Endodermal cell (in vitro differentiated cells): ENCODE measurements at regions not wholly inside any gene's neighbourhood (a gene's known extent, or its start where the extent isn't known, plus 50 kb on each side); places are given as distances from the start of the nearest gene placed in this dataset.

Source experiments
- DNase-seq: peaks from one replicate; pipeline ENCODE4 v3.0.0-alpha.2; 2017
- H3K27ac ChIP-seq: 2 replicates; pipeline ENCODE4 v1.5.1; 2013; ENCODE audit warnings: mild to moderate bottlenecking, low read depth, low read length, moderate library complexity
- H3K27me3 ChIP-seq: 2 replicates; pipeline ENCODE4 v1.6.1; 2013; ENCODE audit warnings: mild to moderate bottlenecking, low read length, moderate library complexity; ENCODE audit not compliant: insufficient read depth, control insufficient read depth, poor library complexity, severe bottlenecking
- H3K36me3 ChIP-seq: 2 replicates; pipeline ENCODE4 v1.7.0; 2013; ENCODE audit warnings: mild to moderate bottlenecking, low read length, moderate library complexity; ENCODE audit not compliant: control insufficient read depth, insufficient read depth
- H3K4me1 ChIP-seq: one replicate; pipeline ENCODE4 v1.7.0; 2013; ENCODE audit warnings: low read length; ENCODE audit not compliant: control insufficient read depth, insufficient read depth
- H3K4me3 ChIP-seq: 2 replicates; pipeline ENCODE4 v1.5.1; 2013; ENCODE audit warnings: mild to moderate bottlenecking, low read length, moderate library complexity
- H3K9ac ChIP-seq: 2 replicates; pipeline ENCODE4 v1.6.1; 2013; ENCODE audit warnings: mild to moderate bottlenecking, low read length, moderate library complexity; ENCODE audit not compliant: poor library complexity, severe bottlenecking; ENCODE audit errors: extremely low read depth
- H3K9me3 ChIP-seq: 2 replicates; pipeline ENCODE4 v1.6.1; 2013; ENCODE audit warnings: mild to moderate bottlenecking, low read length, moderate library complexity; ENCODE audit not compliant: control insufficient read depth
- H3K27ac Mint-ChIP-seq: 2 replicates; pipeline ENCODE4 v1.8.0; 2020; ENCODE audit warnings: mixed read lengths
- H3K27me3 Mint-ChIP-seq: 2 replicates; pipeline ENCODE4 v1.8.0; 2021; ENCODE audit warnings: mild to moderate bottlenecking, mixed read lengths; ENCODE audit not compliant: insufficient read depth
- H3K36me3 Mint-ChIP-seq: 2 replicates; pipeline ENCODE4 v1.8.0; 2020; ENCODE audit warnings: low read depth, mixed read lengths
- H3K4me1 Mint-ChIP-seq: 2 replicates; pipeline ENCODE4 v1.8.0; 2020; ENCODE audit warnings: mixed read lengths
- H3K4me3 Mint-ChIP-seq: 2 replicates; pipeline ENCODE4 v1.8.0; 2020; ENCODE audit warnings: mild to moderate bottlenecking, moderate library complexity, mixed read lengths
- H3K9me3 Mint-ChIP-seq: 2 replicates; pipeline ENCODE4 v1.8.0; 2020; ENCODE audit warnings: mild to moderate bottlenecking, mixed read lengths
- WGBS, 2 experiments: methylation state at CpG; one replicate each; pipeline versions ENCODE4 v1.1.5 to v1.1.7; 2013; ENCODE audit warnings: missing lambda C conversion rate in 2 of 2, mixed read lengths in 1 of 2; ENCODE audit not compliant: insufficient coverage in 1 of 2, insufficient read length in 1 of 2; 5-methylcytosine and 5-hydroxymethylcytosine counted together
- TF ChIP-seq, protein P1 (sequence below): fragments of 200-600 bp; sonication (generic); conservative IDR thresholded peaks from 2 replicates; pipeline ENCODE4 v1.5.0; 2021; ENCODE audit warnings: antibody characterized with exemption, mild to moderate bottlenecking

- Histone ChIP-seq H3K27ac (no peak overlapping the region), H3K27me3 (peaks cover 11% of the 10 kb centered on the region), H3K4me1 (no peaks in the 10 kb centered on the region), H3K9me3 (peaks cover 7% of the 10 kb centered on the region), H3K36me3 (no peaks in the 10 kb centered on the region), H3K9ac (no peak overlapping the region), H3K4me3 (no peak overlapping the region)
- Mint-ChIP-seq H3K4me3 (no peak overlapping the region), H3K36me3 (no peaks in the 10 kb centered on the region), H3K27ac (no peak overlapping the region), H3K27me3 (peaks cover 9% of the 10 kb centered on the region), H3K4me1 (no peaks in the 10 kb centered on the region), H3K9me3 (peaks cover 16% of the 10 kb centered on the region)
- no peak for DNase-seq
- TF ChIP-seq, protein P1, sequence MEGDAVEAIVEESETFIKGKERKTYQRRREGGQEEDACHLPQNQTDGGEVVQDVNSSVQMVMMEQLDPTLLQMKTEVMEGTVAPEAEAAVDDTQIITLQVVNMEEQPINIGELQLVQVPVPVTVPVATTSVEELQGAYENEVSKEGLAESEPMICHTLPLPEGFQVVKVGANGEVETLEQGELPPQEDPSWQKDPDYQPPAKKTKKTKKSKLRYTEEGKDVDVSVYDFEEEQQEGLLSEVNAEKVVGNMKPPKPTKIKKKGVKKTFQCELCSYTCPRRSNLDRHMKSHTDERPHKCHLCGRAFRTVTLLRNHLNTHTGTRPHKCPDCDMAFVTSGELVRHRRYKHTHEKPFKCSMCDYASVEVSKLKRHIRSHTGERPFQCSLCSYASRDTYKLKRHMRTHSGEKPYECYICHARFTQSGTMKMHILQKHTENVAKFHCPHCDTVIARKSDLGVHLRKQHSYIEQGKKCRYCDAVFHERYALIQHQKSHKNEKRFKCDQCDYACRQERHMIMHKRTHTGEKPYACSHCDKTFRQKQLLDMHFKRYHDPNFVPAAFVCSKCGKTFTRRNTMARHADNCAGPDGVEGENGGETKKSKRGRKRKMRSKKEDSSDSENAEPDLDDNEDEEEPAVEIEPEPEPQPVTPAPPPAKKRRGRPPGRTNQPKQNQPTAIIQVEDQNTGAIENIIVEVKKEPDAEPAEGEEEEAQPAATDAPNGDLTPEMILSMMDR = no peak
- 83 to 85% methylated on average over 3 to 4 of the region's 4 CpGs for WGBS, 2 experiments
Observed at GRCh38 chr14:51787352-51787751, 73.1 kb upstream of the GNG2 start.

DNA sequence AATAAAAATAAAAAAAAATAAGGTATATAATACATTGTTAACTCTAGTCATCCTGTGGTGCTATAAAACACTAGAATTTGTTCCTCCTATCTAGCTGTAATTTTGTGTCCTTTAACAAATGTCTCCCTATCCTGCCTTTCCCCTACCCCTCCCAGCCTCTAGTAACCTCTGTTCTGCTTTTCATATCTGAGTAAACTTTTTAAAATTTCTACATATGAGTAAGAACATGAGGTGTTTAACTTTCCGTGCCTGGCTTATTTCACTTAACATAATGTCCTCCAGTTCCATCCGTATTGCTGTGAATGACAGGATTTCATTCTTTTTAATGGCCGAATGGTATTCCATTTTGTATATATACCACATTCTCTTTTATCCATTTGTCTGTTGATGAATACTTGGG lies 71.3 kb upstream of the GNG2 start:
- no peaks in the 10 kb centered on the region for H3K4me1 Mint-ChIP-seq
- H3K36me3 Mint-ChIP-seq = no peaks in the 10 kb centered on the region
- DNase-seq = no peak
- TF ChIP-seq, protein P1 = no peak
- no peaks in the 10 kb centered on the region for H3K36me3 ChIP-seq
- no peak overlapping the region for H3K4me3 Mint-ChIP-seq
- H3K9ac ChIP-seq = no peak overlapping the region
- no peaks in the 10 kb centered on the region for H3K4me1 ChIP-seq
- peaks cover 4% of the 10 kb centered on the region for H3K27me3 ChIP-seq
- 100% methylated on average over 3 of the region's 3 CpGs; no CpG with 5 or more reads in 1 of the 2 experiments for WGBS, 2 experiments
- no peak overlapping the region for H3K27ac Mint-ChIP-seq
- H3K27ac ChIP-seq = no peak overlapping the region
- H3K9me3 Mint-ChIP-seq = peaks cover 16% of the 10 kb centered on the region
- no peak overlapping the region for H3K4me3 ChIP-seq
- peaks cover 9% of the 10 kb centered on the region for H3K27me3 Mint-ChIP-seq
- H3K9me3 ChIP-seq = peaks cover 7% of the 10 kb centered on the region

DNA sequence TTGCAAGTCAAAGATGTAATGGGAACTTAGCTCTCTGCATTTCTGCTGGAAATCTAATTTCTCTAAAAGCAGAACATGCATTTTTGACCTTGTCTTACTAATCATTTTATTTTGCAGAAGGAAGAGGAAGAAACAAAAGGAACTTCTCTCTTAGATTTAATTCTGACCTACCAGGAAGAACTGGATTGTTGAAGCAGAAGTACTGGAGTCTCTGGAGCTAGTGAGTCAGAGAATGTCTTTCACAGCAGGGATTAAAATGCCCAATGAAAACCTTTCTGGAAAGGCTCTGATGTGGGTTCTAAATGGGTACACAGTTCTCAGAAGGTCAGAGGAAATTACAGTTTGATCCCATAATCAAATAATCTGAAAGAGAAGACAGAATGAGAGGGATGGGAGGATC lies 70.8 kb upstream of the GNG2 start:
- no peaks in the 10 kb centered on the region for H3K36me3 Mint-ChIP-seq
- Histone ChIP-seq H3K4me3 (no peak overlapping the region), H3K9ac (no peak overlapping the region), H3K4me1 (no peaks in the 10 kb centered on the region), H3K36me3 (no peaks in the 10 kb centered on the region), H3K27ac (no peak overlapping the region), H3K27me3 (no peaks in the 10 kb centered on the region), H3K9me3 (peaks cover 7% of the 10 kb centered on the region)
- H3K4me3 Mint-ChIP-seq = no peak overlapping the region
- H3K9me3 Mint-ChIP-seq = peaks cover 16% of the 10 kb centered on the region
- H3K27ac Mint-ChIP-seq = no peak overlapping the region
- TF ChIP-seq, protein P1 = no peak
- peaks cover 8% of the 10 kb centered on the region for H3K27me3 Mint-ChIP-seq
- H3K4me1 Mint-ChIP-seq = no peaks in the 10 kb centered on the region
- no peak for DNase-seq
